Mesothelial cell of epicardium (in vitro differentiated cells): ENCODE measurements at regions not wholly inside any gene's neighbourhood (a gene's known extent, or its start where the extent isn't known, plus 50 kb on each side); places are given as distances from the start of the nearest gene placed in this dataset.

ENCODE experiments used
- DNase-seq, 2 experiments: peaks; one replicate each; pipeline ENCODE4 v3.0.0; 2021; ENCODE audit warnings: low spot score in 2 of 2; ENCODE audit not compliant: unreplicated experiment in 2 of 2
- H3K27ac Mint-ChIP-seq: 2 replicates; pipeline ENCODE4 v1.8.0; 2021; ENCODE audit warnings: mixed read lengths
- H3K27me3 Mint-ChIP-seq: 2 replicates; pipeline ENCODE4 v1.8.0; 2021; ENCODE audit warnings: low read depth, mixed read lengths
- H3K36me3 Mint-ChIP-seq: 2 replicates; pipeline ENCODE4 v1.8.0; 2021; ENCODE audit warnings: mixed read lengths
- H3K4me1 Mint-ChIP-seq: 2 replicates; pipeline ENCODE4 v1.8.0; 2021; ENCODE audit warnings: mixed read lengths
- H3K4me3 Mint-ChIP-seq: 2 replicates; pipeline ENCODE4 v1.8.0; 2021; ENCODE audit warnings: mild to moderate bottlenecking, moderate library complexity, mixed read lengths
- H3K9me3 Mint-ChIP-seq: 2 replicates; pipeline ENCODE4 v1.8.0; 2021; ENCODE audit warnings: mixed read lengths
- TF ChIP-seq, protein P1 (sequence below): fragments of 200-600 bp; sonication (generic); IDR thresholded peaks from one replicate; pipeline ENCODE4 v1.5.0; 2021; ENCODE audit warnings: antibody characterized with exemption; ENCODE audit not compliant: unreplicated experiment

- no peak for DNase-seq
- no peak overlapping the region for H3K4me3 Mint-ChIP-seq
- H3K36me3 Mint-ChIP-seq: peaks cover 11% of the 10 kb centered on the region
- H3K9me3 Mint-ChIP-seq: peaks cover 19% of the 10 kb centered on the region
- H3K27ac Mint-ChIP-seq: no peak overlapping the region
- TF ChIP-seq, protein P1, sequence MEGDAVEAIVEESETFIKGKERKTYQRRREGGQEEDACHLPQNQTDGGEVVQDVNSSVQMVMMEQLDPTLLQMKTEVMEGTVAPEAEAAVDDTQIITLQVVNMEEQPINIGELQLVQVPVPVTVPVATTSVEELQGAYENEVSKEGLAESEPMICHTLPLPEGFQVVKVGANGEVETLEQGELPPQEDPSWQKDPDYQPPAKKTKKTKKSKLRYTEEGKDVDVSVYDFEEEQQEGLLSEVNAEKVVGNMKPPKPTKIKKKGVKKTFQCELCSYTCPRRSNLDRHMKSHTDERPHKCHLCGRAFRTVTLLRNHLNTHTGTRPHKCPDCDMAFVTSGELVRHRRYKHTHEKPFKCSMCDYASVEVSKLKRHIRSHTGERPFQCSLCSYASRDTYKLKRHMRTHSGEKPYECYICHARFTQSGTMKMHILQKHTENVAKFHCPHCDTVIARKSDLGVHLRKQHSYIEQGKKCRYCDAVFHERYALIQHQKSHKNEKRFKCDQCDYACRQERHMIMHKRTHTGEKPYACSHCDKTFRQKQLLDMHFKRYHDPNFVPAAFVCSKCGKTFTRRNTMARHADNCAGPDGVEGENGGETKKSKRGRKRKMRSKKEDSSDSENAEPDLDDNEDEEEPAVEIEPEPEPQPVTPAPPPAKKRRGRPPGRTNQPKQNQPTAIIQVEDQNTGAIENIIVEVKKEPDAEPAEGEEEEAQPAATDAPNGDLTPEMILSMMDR: no peak
- H3K27me3 Mint-ChIP-seq: no peaks in the 10 kb centered on the region
- no peaks in the 10 kb centered on the region for H3K4me1 Mint-ChIP-seq
These were observed 137.9 kb downstream of the QRSL1 start for GRCh38 chr6:106767271-106767670.

- no peak for DNase-seq
- Mint-ChIP-seq H3K27me3 (no peaks in the 10 kb centered on the region), H3K4me1 (no peaks in the 10 kb centered on the region), H3K4me3 (no peak overlapping the region), H3K9me3 (peaks cover 20% of the 10 kb centered on the region), H3K27ac (no peak overlapping the region), H3K36me3 (peaks cover 11% of the 10 kb centered on the region)
- TF ChIP-seq, protein P1: no peak
These were observed 136.8 kb downstream of the QRSL1 start for GRCh38 chr6:106766201-106766600.

GRCh38 chr6:106765496-106765895 lies 136.1 kb downstream of the QRSL1 start:
- Mint-ChIP-seq H3K36me3 (peaks cover 5% of the 10 kb centered on the region), H3K4me1 (no peaks in the 10 kb centered on the region), H3K4me3 (no peak overlapping the region), H3K9me3 (peaks cover 17% of the 10 kb centered on the region), H3K27ac (no peak overlapping the region), H3K27me3 (no peaks in the 10 kb centered on the region)
- TF ChIP-seq, protein P1: no peak
- DNase-seq: no peak

DNA sequence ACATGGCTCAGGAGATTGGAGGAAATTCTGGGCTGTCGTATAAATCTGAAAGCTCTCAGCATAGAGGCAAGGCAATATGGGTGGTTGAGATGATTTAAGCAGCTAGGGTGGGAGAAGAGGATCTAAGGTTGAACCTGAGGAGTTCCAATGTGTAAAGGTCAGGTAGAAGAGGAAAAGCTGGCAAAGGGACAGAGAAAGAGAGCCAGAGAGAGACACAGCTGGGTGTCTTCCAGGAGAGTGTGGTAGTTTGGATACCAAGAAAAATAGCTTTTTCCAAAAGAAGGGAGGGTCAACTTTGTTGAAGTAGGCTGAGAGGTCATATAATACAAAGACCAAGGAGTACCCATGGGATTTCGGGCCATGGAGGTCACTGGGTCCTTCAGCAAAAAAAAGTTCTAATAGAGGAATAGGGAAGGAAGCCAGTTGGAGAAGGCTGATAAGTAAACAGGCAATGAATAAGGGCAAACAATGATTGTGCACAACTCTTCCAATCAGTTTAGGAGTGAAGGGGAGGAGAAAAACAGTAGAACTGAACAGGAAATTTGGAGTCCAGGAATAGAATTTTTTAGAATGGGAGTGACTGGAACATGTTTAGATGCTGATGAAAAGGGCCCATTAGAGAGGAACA lies 135.1 kb downstream of the QRSL1 start:
- TF ChIP-seq, protein P1: no peak
- Mint-ChIP-seq H3K36me3 (peaks cover 4% of the 10 kb centered on the region), H3K27me3 (no peaks in the 10 kb centered on the region), H3K9me3 (peaks cover 26% of the 10 kb centered on the region), H3K4me3 (no peak overlapping the region), H3K27ac (no peak overlapping the region), H3K4me1 (no peaks in the 10 kb centered on the region)
- DNase-seq: no peak

DNA sequence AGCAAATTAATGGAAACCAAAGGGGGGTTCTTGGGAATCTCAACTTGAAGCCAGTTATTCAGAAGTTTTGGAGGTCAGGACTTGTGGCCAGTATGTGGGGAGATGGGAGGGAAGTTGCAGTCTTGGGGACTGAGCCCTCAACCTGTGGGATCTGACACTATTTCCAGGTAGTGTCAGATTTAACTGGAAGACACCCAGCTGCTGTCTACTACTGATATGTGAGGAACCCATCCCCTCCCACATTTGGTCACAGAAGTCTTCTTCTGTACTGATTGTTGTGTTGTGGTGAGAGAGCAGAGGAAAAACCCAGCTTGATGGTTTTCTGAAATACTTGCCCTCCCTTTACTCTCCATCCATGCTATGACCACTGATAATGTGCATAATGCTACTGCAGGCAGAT lies 134.0 kb downstream of the QRSL1 start:
- Mint-ChIP-seq H3K4me3 (no peak overlapping the region), H3K27me3 (no peaks in the 10 kb centered on the region), H3K36me3 (peaks cover 2% of the 10 kb centered on the region), H3K4me1 (no peaks in the 10 kb centered on the region), H3K9me3 (peaks cover 24% of the 10 kb centered on the region), H3K27ac (no peak overlapping the region)
- TF ChIP-seq, protein P1: no peak
- DNase-seq: no peak

- Mint-ChIP-seq H3K27ac (no peak overlapping the region), H3K4me1 (peaks cover 7% of the 10 kb centered on the region), H3K36me3 (peaks cover 2% of the 10 kb centered on the region), H3K9me3 (peaks cover 24% of the 10 kb centered on the region), H3K27me3 (no peaks in the 10 kb centered on the region), H3K4me3 (no peak overlapping the region)
- TF ChIP-seq, protein P1: no peak
- no peak for DNase-seq
These were observed 131.8 kb downstream of the QRSL1 start for GRCh38 chr6:106761160-106761559.
